ENCODE measurements at regions not wholly inside any gene's neighbourhood (a gene's known extent, or its start where the extent isn't known, plus 50 kb on each side); places are given as distances from the start of the nearest gene placed in this dataset.

DNA sequence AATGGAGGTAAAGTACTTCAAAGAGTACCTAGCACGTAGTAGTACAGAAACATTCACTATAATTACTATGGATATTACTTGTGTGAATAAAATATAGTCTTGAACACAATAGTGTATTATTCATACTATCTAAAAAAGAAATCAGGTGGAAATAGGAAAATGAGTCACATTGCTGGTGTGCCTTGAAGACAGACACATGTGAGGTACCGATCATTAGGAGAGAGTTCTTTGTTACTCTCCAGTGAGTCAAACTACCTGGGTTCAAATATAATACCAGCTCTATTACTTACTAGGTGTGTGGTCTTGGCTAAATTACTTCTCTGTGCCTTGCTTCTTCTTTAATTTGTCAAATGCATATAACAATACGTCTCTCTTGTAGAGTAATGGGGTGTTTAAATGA is 50.8 kb upstream of the BEND6 start:
- no peak overlapping the region for H3K9ac ChIP-seq (ENCODE audit: low read depth, low read length)
- no peaks in the 10 kb centered on the region for H3K9me3 ChIP-seq (ENCODE audit: insufficient read depth, low read depth, low read length)
- H3K27ac ChIP-seq (ENCODE audit: low read length) = no peak overlapping the region
- no peaks in the 10 kb centered on the region for H3K27me3 ChIP-seq (ENCODE audit: insufficient read depth, low read length)
- H3K4me1 ChIP-seq (ENCODE audit: insufficient read depth, low read length) = no peaks in the 10 kb centered on the region
- H3K4me3 ChIP-seq (ENCODE audit: low read length) = no peak overlapping the region
- H3K36me3 ChIP-seq (ENCODE audit: insufficient read depth, low read depth, low read length) = no peaks in the 10 kb centered on the region

DNA sequence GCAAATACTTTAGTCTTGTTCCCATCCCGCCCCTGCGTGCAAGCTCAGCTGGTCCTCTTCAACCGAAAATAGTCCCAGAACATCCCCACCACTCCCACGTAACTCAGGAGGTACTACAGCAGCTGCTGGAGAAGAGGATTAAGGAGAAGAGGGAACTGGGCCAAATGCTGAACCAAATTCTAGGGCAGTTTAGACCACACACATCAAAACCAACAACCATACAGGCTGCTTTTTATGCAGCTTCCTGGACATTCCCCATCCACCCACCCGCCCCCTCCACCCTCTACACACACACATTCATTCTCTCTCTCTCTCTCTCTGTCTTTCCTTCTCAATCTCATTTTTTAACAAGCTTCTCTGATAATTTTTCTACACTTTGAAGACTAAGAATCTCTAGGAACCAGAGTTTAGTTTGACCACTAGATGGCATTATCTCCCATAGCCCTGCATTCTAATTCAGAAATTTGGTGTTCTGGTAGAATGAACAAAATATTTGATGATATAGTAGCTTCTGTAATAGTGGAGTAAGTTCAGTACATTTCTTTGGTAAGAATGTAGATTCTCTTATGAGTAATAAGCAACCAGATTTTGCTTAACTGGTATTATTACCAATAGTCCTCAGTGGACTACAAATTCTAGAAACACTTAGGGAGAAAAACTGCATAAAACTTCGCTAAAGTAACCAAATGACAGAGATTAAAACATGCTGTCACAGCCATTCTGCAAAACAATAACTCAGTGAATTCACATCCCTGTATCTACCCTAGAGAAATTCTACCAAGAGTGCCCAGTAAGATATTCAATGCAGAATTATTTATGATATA is 52.1 kb upstream of the BEND6 start:
- H3K27me3 ChIP-seq (ENCODE audit: insufficient read depth, low read length) = no peaks in the 10 kb centered on the region
- peak overlapping the region; percentile 46; the same call in 1 of the 2 replicates for H3K9ac ChIP-seq (ENCODE audit: low read depth, low read length)
- no peak overlapping the region for H3K27ac ChIP-seq (ENCODE audit: low read length)

DNA sequence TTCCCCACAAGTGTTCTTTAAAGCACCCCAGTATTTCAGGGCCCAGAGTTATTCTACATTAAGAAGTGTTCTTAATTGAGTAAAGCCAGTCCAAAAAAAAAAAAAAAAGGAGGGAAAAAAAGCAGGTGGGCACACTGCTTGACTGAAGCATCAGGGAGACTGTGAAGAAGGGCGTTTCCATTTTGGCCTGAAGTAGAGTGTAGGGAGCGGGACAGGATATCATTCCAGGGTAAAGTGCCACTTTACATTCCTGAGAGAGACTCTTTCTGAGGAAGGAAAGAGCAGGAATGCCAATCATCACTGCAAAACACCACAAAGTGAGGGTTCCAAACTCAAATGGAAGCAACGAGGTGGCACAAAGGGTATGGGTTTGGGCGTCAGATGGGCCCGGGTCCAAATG is 54.1 kb upstream of the BEND6 start:
- no peaks in the 10 kb centered on the region for H3K4me1 ChIP-seq (ENCODE audit: insufficient read depth, low read length)
- no peaks in the 10 kb centered on the region for H3K36me3 ChIP-seq (ENCODE audit: insufficient read depth, low read depth, low read length)
- H3K9ac ChIP-seq (ENCODE audit: low read depth, low read length) = no peak overlapping the region
- no peak overlapping the region for H3K4me3 ChIP-seq (ENCODE audit: low read length)
- no peaks in the 10 kb centered on the region for H3K27me3 ChIP-seq (ENCODE audit: insufficient read depth, low read length)
- no peak overlapping the region for H3K27ac ChIP-seq (ENCODE audit: low read length)
- H3K9me3 ChIP-seq (ENCODE audit: insufficient read depth, low read depth, low read length) = no peaks in the 10 kb centered on the region

More for the DNA sequence above, 52.1 kb upstream of the BEND6 start:
- H3K9me3 ChIP-seq (ENCODE audit: insufficient read depth, low read depth, low read length) = no peaks in the 10 kb centered on the region
- no peak overlapping the region for H3K4me3 ChIP-seq (ENCODE audit: low read length)
- no peaks in the 10 kb centered on the region for H3K4me1 ChIP-seq (ENCODE audit: insufficient read depth, low read length)
- no peaks in the 10 kb centered on the region for H3K36me3 ChIP-seq (ENCODE audit: insufficient read depth, low read depth, low read length)

DNA sequence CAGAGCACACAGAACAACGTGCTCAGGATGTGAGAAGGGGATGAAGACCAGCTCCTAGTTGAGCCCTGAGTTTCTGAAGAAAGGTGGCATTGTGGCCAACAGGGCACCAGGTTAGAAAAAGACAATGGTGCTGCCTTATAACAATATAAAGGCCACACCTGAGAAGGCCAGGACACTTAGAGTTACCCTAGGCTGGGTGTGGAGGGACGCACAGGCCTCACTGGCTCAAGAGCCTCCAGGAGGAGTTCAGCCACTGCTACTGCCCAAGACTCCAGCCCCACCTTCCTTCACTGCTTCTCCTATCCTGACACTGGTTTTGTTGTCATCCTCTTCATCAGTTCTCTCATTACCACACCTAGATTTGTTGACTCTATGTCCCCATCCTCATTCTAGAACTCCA is 55.2 kb upstream of the BEND6 start:
- H3K9me3 ChIP-seq (ENCODE audit: insufficient read depth, low read depth, low read length) = no peaks in the 10 kb centered on the region
- no peak overlapping the region for H3K9ac ChIP-seq (ENCODE audit: low read depth, low read length)

DNA sequence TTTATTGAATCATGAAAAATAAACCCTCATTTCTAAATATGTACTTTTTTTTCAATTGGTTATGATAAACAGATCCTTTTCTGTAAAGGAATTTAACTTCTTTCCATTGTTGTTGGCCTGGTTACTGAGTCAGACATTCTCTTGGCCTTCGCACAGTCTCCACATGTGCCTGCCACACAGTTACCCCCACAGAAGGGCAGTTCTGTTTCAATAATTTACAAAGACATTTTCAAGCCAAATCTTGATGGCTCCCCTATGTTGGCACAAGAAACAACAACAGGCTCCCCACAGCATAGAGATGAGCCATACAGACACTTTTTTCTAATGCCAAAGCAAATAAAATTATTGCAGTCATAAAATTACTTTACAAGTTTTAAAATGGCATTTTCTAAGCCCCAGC is 55.6 kb upstream of the BEND6 start:
- Histone ChIP-seq H3K27me3 (ENCODE audit: insufficient read depth, low read length) (no peaks in the 10 kb centered on the region), H3K9me3 (ENCODE audit: insufficient read depth, low read depth, low read length) (no peaks in the 10 kb centered on the region), H3K4me3 (ENCODE audit: low read length) (no peak overlapping the region), H3K9ac (ENCODE audit: low read depth, low read length) (no peak overlapping the region), H3K4me1 (ENCODE audit: insufficient read depth, low read length) (no peaks in the 10 kb centered on the region), H3K36me3 (ENCODE audit: insufficient read depth, low read depth, low read length) (no peaks in the 10 kb centered on the region), H3K27ac (ENCODE audit: low read length) (no peak overlapping the region)

More for the DNA sequence above, 55.2 kb upstream of the BEND6 start:
- no peak overlapping the region for H3K4me3 ChIP-seq (ENCODE audit: low read length)
- no peak overlapping the region for H3K27ac ChIP-seq (ENCODE audit: low read length)
- no peaks in the 10 kb centered on the region for H3K36me3 ChIP-seq (ENCODE audit: insufficient read depth, low read depth, low read length)
- H3K27me3 ChIP-seq (ENCODE audit: insufficient read depth, low read length) = no peaks in the 10 kb centered on the region
- no peaks in the 10 kb centered on the region for H3K4me1 ChIP-seq (ENCODE audit: insufficient read depth, low read length)

DNA sequence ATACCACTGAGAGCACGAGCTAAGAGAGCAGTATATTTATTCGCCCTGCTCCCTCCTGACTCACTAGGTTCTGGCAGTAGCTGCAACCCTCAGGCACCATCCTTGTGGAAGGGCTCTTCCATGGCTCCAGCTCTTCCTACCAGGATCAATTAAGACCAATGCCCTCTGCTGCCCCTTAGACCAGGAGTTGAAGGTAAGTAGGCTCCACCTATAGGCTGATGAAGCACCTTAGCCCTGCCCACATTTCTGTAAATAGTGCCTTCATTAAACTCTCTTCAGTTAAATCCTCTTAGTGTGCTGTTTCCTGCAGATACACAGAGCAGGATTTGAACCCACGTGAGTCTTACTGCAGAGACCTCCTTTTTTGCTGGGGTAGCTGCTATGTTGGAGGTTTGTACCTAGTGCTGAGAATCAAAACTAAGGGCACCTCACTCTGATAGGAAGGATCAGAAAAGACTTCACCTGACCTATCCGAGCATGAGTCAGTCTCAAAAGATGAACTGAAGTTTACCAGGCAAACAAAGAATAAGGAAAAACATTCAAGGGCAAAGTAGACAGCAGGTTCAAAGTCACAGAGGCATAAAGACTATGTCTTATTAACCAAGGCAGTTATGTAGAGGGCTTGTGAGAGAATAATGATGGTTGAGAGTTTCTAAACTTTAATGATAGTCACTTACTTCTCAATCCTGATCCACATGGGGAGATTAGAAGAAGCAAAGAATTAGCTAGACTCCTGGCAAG is 56.9 kb upstream of the BEND6 start:
- Histone ChIP-seq H3K9me3 (ENCODE audit: insufficient read depth, low read depth, low read length) (no peaks in the 10 kb centered on the region), H3K9ac (ENCODE audit: low read depth, low read length) (no peak overlapping the region), H3K27ac (ENCODE audit: low read length) (no peak overlapping the region), H3K4me3 (ENCODE audit: low read length) (no peak overlapping the region), H3K4me1 (ENCODE audit: insufficient read depth, low read length) (no peaks in the 10 kb centered on the region), H3K27me3 (ENCODE audit: insufficient read depth, low read length) (no peaks in the 10 kb centered on the region), H3K36me3 (ENCODE audit: insufficient read depth, low read depth, low read length) (no peaks in the 10 kb centered on the region)

- no peak overlapping the region for H3K4me3 ChIP-seq (ENCODE audit: low read length)
- no peaks in the 10 kb centered on the region for H3K9me3 ChIP-seq (ENCODE audit: insufficient read depth, low read depth, low read length)
- peaks cover 3% of the 10 kb centered on the region; the same call in 1 of the 2 replicates for H3K4me1 ChIP-seq (ENCODE audit: insufficient read depth, low read length)
- no peak overlapping the region for H3K27ac ChIP-seq (ENCODE audit: low read length)
- no peaks in the 10 kb centered on the region for H3K27me3 ChIP-seq (ENCODE audit: insufficient read depth, low read length)
- H3K36me3 ChIP-seq (ENCODE audit: insufficient read depth, low read depth, low read length) = no peaks in the 10 kb centered on the region
- H3K9ac ChIP-seq (ENCODE audit: low read depth, low read length) = no peak overlapping the region
These were observed 63.2 kb upstream of the BEND6 start for GRCh38 chr6:56891754-56892153.

DNA sequence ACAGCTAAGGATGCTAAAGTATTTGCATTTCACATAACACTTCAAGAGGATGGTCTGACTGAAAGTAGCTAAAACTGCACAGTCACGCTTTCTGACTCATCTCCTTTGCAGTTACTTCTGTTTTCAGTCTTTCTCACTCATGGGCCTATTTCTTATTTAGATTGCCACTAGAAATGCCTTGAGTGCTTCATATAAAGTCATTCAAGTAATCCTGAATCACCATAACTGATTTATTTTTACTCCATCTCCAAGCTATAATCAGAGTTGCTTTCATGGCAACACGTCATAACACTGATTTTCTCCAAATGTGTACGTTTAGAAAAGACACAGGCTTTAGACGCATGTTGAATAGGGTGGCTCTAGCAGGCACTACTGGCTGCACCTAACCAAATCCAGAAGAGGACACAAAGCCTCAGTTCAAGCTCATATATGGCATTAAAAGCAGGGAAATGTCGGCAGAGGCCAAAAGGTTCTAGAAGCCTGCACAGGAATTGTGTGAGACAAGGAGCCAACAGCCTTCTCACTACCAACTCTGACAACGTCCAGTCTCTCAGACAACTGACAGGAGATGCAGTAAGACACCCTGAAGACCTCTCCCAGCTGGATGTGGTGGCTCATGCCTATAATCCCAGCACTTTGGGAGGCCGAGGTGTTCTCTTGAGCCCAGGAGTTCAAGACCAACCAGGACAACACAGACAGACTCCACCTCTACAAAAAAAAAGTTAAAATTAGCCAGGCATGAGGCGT is 64.1 kb upstream of the BEND6 start:
- no peaks in the 10 kb centered on the region for H3K36me3 ChIP-seq (ENCODE audit: insufficient read depth, low read depth, low read length)
- H3K27ac ChIP-seq (ENCODE audit: low read length) = no peak overlapping the region
- no peaks in the 10 kb centered on the region for H3K27me3 ChIP-seq (ENCODE audit: insufficient read depth, low read length)
- H3K4me1 ChIP-seq (ENCODE audit: insufficient read depth, low read length) = peaks cover 3% of the 10 kb centered on the region; the same call in 1 of the 2 replicates
- H3K4me3 ChIP-seq (ENCODE audit: low read length) = no peak overlapping the region
- no peaks in the 10 kb centered on the region for H3K9me3 ChIP-seq (ENCODE audit: insufficient read depth, low read depth, low read length)
- no peak overlapping the region for H3K9ac ChIP-seq (ENCODE audit: low read depth, low read length)

- Histone ChIP-seq H3K9me3 (ENCODE audit: insufficient read depth, low read depth, low read length) (no peaks in the 10 kb centered on the region), H3K27ac (ENCODE audit: low read length) (no peak overlapping the region), H3K4me1 (ENCODE audit: insufficient read depth, low read length) (peaks cover 3% of the 10 kb centered on the region; the same call in 1 of the 2 replicates), H3K9ac (ENCODE audit: low read depth, low read length) (no peak overlapping the region), H3K27me3 (ENCODE audit: insufficient read depth, low read length) (no peaks in the 10 kb centered on the region), H3K36me3 (ENCODE audit: insufficient read depth, low read depth, low read length) (no peaks in the 10 kb centered on the region), H3K4me3 (ENCODE audit: low read length) (no peak overlapping the region)
These were observed 64.8 kb upstream of the BEND6 start for GRCh38 chr6:56890066-56890465.

DNA sequence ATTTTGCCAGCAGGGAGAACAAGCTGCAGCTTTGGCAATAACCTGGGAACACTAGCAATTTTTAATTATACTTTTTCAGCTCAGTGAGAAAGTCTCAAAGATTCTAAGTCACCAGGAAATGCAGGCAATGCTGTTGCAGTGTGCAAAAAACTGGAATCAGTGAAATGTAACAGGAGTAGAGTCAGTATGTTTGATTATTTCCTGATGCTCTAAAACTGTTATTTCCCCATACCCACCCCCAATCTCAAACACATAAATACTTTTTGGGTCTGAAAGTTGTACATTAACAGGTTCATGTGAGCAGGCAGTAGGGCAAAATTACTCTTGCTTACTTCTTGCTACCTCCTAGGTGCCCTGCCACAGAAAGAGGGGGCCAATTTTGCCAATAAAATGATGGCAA is 65.4 kb upstream of the BEND6 start:
- Histone ChIP-seq H3K4me1 (ENCODE audit: insufficient read depth, low read length) (peaks cover 3% of the 10 kb centered on the region; the same call in 1 of the 2 replicates), H3K4me3 (ENCODE audit: low read length) (no peak overlapping the region), H3K27ac (ENCODE audit: low read length) (no peak overlapping the region), H3K9ac (ENCODE audit: low read depth, low read length) (no peak overlapping the region), H3K27me3 (ENCODE audit: insufficient read depth, low read length) (no peaks in the 10 kb centered on the region), H3K9me3 (ENCODE audit: insufficient read depth, low read depth, low read length) (no peaks in the 10 kb centered on the region), H3K36me3 (ENCODE audit: insufficient read depth, low read depth, low read length) (no peaks in the 10 kb centered on the region)

GRCh38 chr6:56888687-56889086 is 66.2 kb upstream of the BEND6 start:
- Histone ChIP-seq H3K9me3 (ENCODE audit: insufficient read depth, low read depth, low read length) (no peaks in the 10 kb centered on the region), H3K4me1 (ENCODE audit: insufficient read depth, low read length) (peaks cover 3% of the 10 kb centered on the region; the same call in 1 of the 2 replicates), H3K27ac (ENCODE audit: low read length) (no peak overlapping the region), H3K27me3 (ENCODE audit: insufficient read depth, low read length) (no peaks in the 10 kb centered on the region), H3K4me3 (ENCODE audit: low read length) (no peak overlapping the region), H3K36me3 (ENCODE audit: insufficient read depth, low read depth, low read length) (no peaks in the 10 kb centered on the region), H3K9ac (ENCODE audit: low read depth, low read length) (no peak overlapping the region)

All from iPS-20b (cell line).